ENCODE measurements at regions not wholly inside any gene's neighbourhood (a gene's known extent, or its start where the extent isn't known, plus 50 kb on each side); places are given as distances from the start of the nearest gene placed in this dataset.

DNA sequence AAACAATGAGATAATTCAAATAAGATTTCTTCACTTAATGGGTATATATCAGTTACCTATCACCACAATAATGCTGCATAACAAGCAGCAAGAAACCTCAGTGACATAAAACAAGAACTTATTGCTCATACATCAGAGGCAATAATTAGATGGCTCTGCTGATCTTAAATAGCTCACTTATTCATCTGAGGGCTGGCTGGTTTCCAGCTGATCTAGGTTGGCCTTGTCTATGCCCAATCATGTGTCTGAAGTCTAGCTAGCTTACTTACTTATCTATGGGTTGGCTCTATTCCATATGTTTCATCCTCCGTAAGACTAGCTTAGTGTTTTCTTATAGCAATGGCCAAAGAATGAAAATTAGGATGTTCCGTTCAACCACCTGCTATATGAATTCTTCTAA, 109.4 kb upstream of the AGTR1 start:
- Histone ChIP-seq H3K4me1 (no peaks in the 10 kb centered on the region), H3K4me3 (no peak overlapping the region), H3K27ac (no peak overlapping the region), H3K9me3 (no peaks in the 10 kb centered on the region), H3K4me2 (no peak overlapping the region)
- ChIA-PET CTCF (no interaction called here), POLR2A (no interaction called here)
- WGBS (ENCODE audit: missing lambda C conversion rate) = 88% methylated on average over 2 of the region's 2 CpGs
- TF ChIP-seq HOXB5 (CRISPR knock-in tag; IDR thresholded peaks at IDR 0.05) (no peak), MYC (IDR thresholded peaks at IDR 0.05; ENCODE audit: borderline replicate concordance, low read length) (no peak), HDAC2 (IDR thresholded peaks at IDR 0.05) (no peak), RNF2 (IDR thresholded peaks at IDR 0.05; ENCODE audit: borderline replicate concordance, low read depth) (no peak), RCOR1 (IDR thresholded peaks at IDR 0.05; ENCODE audit: low read depth, low read length) (no peak), ESRRA (IDR thresholded peaks at IDR 0.05; ENCODE audit: borderline replicate concordance, low read length) (no peak), KDM5A (IDR thresholded peaks at IDR 0.05) (no peak), POLR2AphosphoS2 (conservative IDR thresholded peaks at IDR 0.05; ENCODE audit: low read length) (no peak), ZC3H11A (IDR thresholded peaks at IDR 0.05) (no peak), TP53 (CRISPR knock-in tag; IDR thresholded peaks at IDR 0.05) (no peak), HOXA7 (CRISPR knock-in tag; IDR thresholded peaks at IDR 0.05) (no peak), CHD4 (IDR thresholded peaks at IDR 0.05; ENCODE audit: borderline replicate concordance) (no peak), CBX2 (IDR thresholded peaks at IDR 0.05; ENCODE audit: borderline replicate concordance, low read depth) (no peak), NR3C1 (IDR thresholded peaks at IDR 0.05) (no peak), SREBF2 (IDR thresholded peaks at IDR 0.05) (no peak)
- FAIRE-seq (no peak), DNase-seq (ENCODE audit: low read depth in 1 of 2, low spot score in 1 of 2) (no peak), ATAC-seq (no peak)

GRCh38 chr3:148591525-148591924, 106.2 kb upstream of the AGTR1 start:
- H3K4me3 ChIP-seq = no peak overlapping the region
- POLR2A ChIA-PET = no interaction called here
- no peak overlapping the region for H3K4me2 ChIP-seq
- ATAC-seq (no peak), DNase-seq (ENCODE audit: low read depth in 1 of 2, low spot score in 1 of 2) (no peak), FAIRE-seq (no peak)
- TF ChIP-seq RFX5 (IDR thresholded peaks at IDR 0.05) (no peak), HEYL (CRISPR knock-in tag; IDR thresholded peaks at IDR 0.05) (no peak), FOXS1 (CRISPR knock-in tag; IDR thresholded peaks at IDR 0.05) (no peak)
- TF ChIP-seq, protein P1, sequence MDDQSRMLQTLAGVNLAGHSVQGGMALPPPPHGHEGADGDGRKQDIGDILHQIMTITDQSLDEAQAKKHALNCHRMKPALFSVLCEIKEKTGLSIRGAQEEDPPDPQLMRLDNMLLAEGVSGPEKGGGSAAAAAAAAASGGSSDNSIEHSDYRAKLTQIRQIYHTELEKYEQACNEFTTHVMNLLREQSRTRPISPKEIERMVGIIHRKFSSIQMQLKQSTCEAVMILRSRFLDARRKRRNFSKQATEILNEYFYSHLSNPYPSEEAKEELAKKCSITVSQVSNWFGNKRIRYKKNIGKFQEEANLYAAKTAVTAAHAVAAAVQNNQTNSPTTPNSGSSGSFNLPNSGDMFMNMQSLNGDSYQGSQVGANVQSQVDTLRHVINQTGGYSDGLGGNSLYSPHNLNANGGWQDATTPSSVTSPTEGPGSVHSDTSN (IDR thresholded peaks at IDR 0.05) = no peak
- H3K4me1 ChIP-seq = no peaks in the 10 kb centered on the region
- CTCF ChIA-PET = no interaction called here
- no peaks in the 10 kb centered on the region for H3K9me3 ChIP-seq
- 78% methylated on average over 3 of the region's 3 CpGs for WGBS (ENCODE audit: missing lambda C conversion rate)
- H3K27ac ChIP-seq = no peak overlapping the region

GRCh38 chr3:148598619-148599018, 99.1 kb upstream of the AGTR1 start:
- POLR2A ChIA-PET = no interaction called here
- H3K9me3 ChIP-seq = no peaks in the 10 kb centered on the region
- 97% methylated on average over 2 of the region's 2 CpGs for WGBS (ENCODE audit: missing lambda C conversion rate)
- CTCF ChIA-PET = no interaction called here
- no peak overlapping the region for H3K4me2 ChIP-seq
- no peak overlapping the region for H3K4me3 ChIP-seq
- no peak overlapping the region for H3K27ac ChIP-seq
- peaks cover 38% of the 10 kb centered on the region for H3K4me1 ChIP-seq
- no peak for ATAC-seq
- TF ChIP-seq FOSL2 (IDR thresholded peaks at IDR 0.05) = no peak
- no peak for TF ChIP-seq FOSL2 (CRISPR knock-in tag; IDR thresholded peaks at IDR 0.05)
- TF ChIP-seq NPAS2 (CRISPR knock-in tag; IDR thresholded peaks at IDR 0.05; ENCODE audit: borderline replicate concordance) = no peak
- TF ChIP-seq RNF2 (IDR thresholded peaks at IDR 0.05; ENCODE audit: borderline replicate concordance, low read depth) = no peak
- no peak for TF ChIP-seq CEBPB (IDR thresholded peaks at IDR 0.05)
- no peak for TF ChIP-seq NFE2L2 (conservative IDR thresholded peaks at IDR 0.05; ENCODE audit: low read length)
- no peak for TF ChIP-seq HOXB5 (CRISPR knock-in tag; IDR thresholded peaks at IDR 0.05)
- TF ChIP-seq HOXB13 (CRISPR knock-in tag; IDR thresholded peaks at IDR 0.05; ENCODE audit: low read depth) = no peak
- no peak for TF ChIP-seq ZSCAN20 (CRISPR knock-in tag; IDR thresholded peaks at IDR 0.05)
- no peak for TF ChIP-seq RCOR1 (IDR thresholded peaks at IDR 0.05; ENCODE audit: low read depth, low read length)
- no peak for TF ChIP-seq JUNB (IDR thresholded peaks at IDR 0.05)
- no peak for TF ChIP-seq HMGXB4 (CRISPR knock-in tag; IDR thresholded peaks at IDR 0.05; ENCODE audit: borderline replicate concordance)
- TF ChIP-seq CBX8 (IDR thresholded peaks at IDR 0.05) = no peak
- no peak for DNase-seq (ENCODE audit: low read depth in 1 of 2, low spot score in 1 of 2)
- no peak for FAIRE-seq
